ENCODE measurements at regions not wholly inside any gene's neighbourhood (a gene's known extent, or its start where the extent isn't known, plus 50 kb on each side); places are given as distances from the start of the nearest gene placed in this dataset.
"Not testable (repeated sequence)": the region's sequence is repeated elsewhere in the genome, so short reads cannot be mapped to it uniquely, and the experiment has no call there.

DNA sequence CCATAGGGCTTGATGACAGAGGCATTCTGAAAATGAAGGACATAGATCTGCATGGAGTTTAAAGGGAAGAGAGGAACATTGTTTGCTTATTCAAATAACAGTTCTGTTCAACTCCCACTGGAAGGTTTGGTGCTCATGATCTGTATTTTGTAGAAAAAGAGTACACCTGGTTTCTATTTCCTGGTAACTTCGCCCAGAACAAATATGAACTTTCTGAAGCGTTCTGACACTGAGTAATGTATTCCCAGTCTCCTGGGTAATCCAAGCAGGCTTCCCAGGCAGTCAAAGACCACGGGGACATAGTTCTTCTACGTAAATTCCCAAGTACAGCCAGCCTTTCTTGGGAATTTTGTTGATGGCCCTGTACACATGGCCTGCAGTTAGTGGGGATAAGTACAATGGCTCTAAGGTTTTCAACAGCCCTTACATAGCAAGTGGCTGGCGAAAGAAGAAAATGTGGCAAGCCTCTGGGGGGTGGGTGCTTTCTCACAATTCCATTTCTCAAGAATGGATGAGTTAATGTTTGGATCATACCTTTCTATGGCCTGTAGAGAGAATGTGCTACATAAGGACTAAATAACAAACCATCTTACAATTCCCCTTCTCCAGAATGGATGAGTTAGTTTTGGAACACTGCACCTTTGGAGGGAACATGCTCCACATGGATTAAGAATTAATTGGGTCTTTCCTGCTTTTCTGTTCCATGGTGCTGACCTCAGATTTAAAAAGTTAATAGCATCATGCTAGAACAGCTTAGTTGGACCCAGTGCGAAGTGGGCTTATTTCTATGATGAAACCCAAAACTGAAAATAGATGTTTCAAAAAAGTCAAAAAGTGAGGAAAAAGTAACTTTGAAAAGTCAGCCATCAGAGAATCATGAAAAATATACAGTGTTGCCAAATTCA lies 52.7 kb downstream of the COL6A6 start:
- H3K27ac ChIP-seq (ENCODE audit: low read length): no peak overlapping the region
- no peak overlapping the region for H3K4me2 ChIP-seq (ENCODE audit: low read depth, low read length, poor library complexity, severe bottlenecking)
- H3K9ac ChIP-seq (ENCODE audit: low read length): no peak overlapping the region
- no peaks in the 10 kb centered on the region for H3K4me1 ChIP-seq (ENCODE audit: low read length)
- H3K36me3 ChIP-seq (ENCODE audit: insufficient read depth, low read length): no peaks in the 10 kb centered on the region
- 0 out of 2 replicates have a peak, but pooled peaks cover 3% of the 10 kb centered on the region for H3K27me3 ChIP-seq (ENCODE audit: low read length)
- no peak overlapping the region for H2AFZ ChIP-seq (ENCODE audit: low read length)
- H3K4me3 ChIP-seq (ENCODE audit: low read length): no peak overlapping the region
- H3K9me2 ChIP-seq (replicated peaks; ENCODE audit: insufficient read depth, low read length): no peaks in the 10 kb centered on the region
- no peaks in the 10 kb centered on the region for H3K79me2 ChIP-seq (ENCODE audit: low read length)
- DNase-seq: no peak
- H3K9me3 ChIP-seq (ENCODE audit: low read length): no peaks in the 10 kb centered on the region
- H4K20me1 ChIP-seq (ENCODE audit: insufficient read depth, low read depth, low read length): no peaks in the 10 kb centered on the region

DNA sequence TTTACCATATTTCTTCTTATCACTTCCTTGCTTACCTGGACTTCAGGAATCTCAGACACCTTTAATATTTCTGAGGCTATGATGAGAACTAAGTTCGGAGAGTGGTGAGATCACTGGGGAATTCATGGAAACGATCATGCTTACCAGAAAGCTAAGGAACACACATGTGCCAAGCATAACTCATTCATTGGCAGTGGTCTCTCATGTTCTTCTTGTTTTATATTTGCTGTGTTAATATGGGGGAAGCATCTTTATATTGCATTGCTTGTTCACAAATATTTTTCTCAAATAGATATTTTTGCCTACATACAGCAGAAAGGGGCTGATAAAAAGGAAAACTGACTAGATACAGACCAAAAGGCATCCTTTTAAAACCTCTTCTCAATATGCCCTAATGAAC lies 55.8 kb downstream of the COL6A6 start:
- no peaks in the 10 kb centered on the region for H3K36me3 ChIP-seq (ENCODE audit: insufficient read depth, low read length)
- DNase-seq: no peak
- no peaks in the 10 kb centered on the region for H3K27me3 ChIP-seq (ENCODE audit: low read length)
- H3K4me3 ChIP-seq (ENCODE audit: low read length): no peak overlapping the region
- no peaks in the 10 kb centered on the region for H3K9me3 ChIP-seq (ENCODE audit: low read length)
- no peaks in the 10 kb centered on the region for H4K20me1 ChIP-seq (ENCODE audit: insufficient read depth, low read depth, low read length)
- H3K9ac ChIP-seq (ENCODE audit: low read length): no peak overlapping the region
- no peaks in the 10 kb centered on the region for H3K4me1 ChIP-seq (ENCODE audit: low read length)
- no peak overlapping the region for H3K4me2 ChIP-seq (ENCODE audit: low read depth, low read length, poor library complexity, severe bottlenecking)
- H3K9me2 ChIP-seq (replicated peaks; ENCODE audit: insufficient read depth, low read length): no peaks in the 10 kb centered on the region
- no peaks in the 10 kb centered on the region for H3K79me2 ChIP-seq (ENCODE audit: low read length)
- H3K27ac ChIP-seq (ENCODE audit: low read length): no peak overlapping the region
- H2AFZ ChIP-seq (ENCODE audit: low read length): no peak overlapping the region

DNA sequence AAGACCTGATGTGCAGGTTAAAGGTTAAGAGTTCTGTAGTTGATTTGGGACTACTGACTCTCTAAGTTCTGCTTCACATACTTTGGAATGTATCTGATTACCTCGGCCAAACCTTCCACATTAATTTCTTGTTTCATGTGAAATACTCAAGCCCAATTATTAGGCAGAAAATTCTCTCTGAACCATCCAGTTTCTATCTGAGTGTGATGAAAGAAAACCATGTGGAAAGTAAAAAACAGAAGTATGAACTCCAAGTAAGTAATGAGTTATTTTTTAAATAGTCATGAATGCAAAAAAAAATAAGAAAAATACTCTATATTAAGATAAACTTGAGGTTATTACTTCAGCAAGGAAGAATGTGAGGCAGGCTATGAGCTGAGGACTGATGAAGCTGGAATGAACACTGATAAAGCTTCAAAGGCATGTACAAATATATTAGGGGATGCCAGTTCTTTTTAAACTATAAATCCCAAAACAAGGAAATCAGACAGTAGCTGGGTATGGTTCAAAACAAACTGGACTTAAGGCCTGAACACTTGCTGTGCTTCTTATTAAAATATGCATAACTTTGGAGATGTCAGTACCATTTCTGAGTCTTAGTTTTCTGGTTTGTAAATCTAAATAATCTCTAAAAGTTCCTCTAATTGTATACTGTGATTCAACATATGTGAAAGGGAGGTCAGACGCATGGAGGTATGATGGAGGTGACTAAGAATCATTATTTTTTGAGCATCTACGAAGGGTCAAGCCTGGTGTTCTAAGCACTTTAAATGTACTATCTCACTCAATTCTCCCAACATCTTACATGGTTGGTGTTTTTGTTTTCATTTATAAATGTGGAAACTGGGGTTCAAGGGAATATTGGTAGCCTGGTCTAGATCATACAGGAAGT lies 59.6 kb downstream of the COL6A6 start:
- no peaks in the 10 kb centered on the region for H3K9me3 ChIP-seq (ENCODE audit: low read length)
- H3K4me2 ChIP-seq (ENCODE audit: low read depth, low read length, poor library complexity, severe bottlenecking): no peak overlapping the region
- no peaks in the 10 kb centered on the region for H3K4me1 ChIP-seq (ENCODE audit: low read length)
- H3K79me2 ChIP-seq (ENCODE audit: low read length): no peaks in the 10 kb centered on the region
- DNase-seq: no peak
- H4K20me1 ChIP-seq (ENCODE audit: insufficient read depth, low read depth, low read length): no peaks in the 10 kb centered on the region
- no peak overlapping the region for H2AFZ ChIP-seq (ENCODE audit: low read length)
- no peak overlapping the region for H3K9ac ChIP-seq (ENCODE audit: low read length)
- no peaks in the 10 kb centered on the region for H3K27me3 ChIP-seq (ENCODE audit: low read length)
- no peaks in the 10 kb centered on the region for H3K9me2 ChIP-seq (replicated peaks; ENCODE audit: insufficient read depth, low read length)
- H3K4me3 ChIP-seq (ENCODE audit: low read length): no peak overlapping the region
- H3K36me3 ChIP-seq (ENCODE audit: insufficient read depth, low read length): no peaks in the 10 kb centered on the region
- no peak overlapping the region for H3K27ac ChIP-seq (ENCODE audit: low read length)

DNA sequence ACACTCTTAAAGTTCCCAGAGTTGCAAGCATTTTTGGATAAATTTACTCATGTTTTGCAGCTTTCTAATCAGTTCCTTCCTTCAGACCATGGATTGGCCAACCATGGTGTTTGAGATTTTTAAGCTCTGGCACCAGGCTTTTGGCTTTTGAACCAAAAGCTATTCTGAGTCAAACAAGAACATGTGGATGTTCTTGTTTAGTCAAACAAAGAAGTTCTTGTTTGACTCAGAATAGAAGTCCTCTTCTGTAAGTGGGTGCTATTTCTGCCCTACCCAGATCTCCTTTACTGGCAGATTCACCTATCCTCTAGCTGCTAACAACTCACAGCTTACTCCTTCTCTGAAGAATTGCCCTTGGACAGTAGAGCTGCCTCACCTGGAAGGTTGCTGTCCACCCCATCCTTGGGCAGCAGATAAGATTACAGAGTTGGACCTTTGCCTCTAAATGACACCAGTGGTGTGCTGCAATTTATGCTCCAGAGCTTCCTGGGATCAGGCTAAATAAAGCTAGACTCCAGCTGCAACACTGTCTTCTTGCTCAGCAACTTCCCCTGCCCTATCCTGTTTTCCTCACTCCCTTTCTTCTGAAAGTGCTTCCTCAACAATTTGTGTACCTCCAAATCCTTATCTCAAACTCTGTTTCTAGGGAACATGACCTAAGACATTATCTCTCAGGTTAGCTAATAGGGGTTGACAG lies 65.6 kb downstream of the COL6A6 start:
- H3K9me2 ChIP-seq (replicated peaks; ENCODE audit: insufficient read depth, low read length): no peaks in the 10 kb centered on the region
- no peaks in the 10 kb centered on the region for H3K27me3 ChIP-seq (ENCODE audit: low read length)
- H3K9ac ChIP-seq (ENCODE audit: low read length): no peak overlapping the region
- no peaks in the 10 kb centered on the region for H4K20me1 ChIP-seq (ENCODE audit: insufficient read depth, low read depth, low read length)
- H3K79me2 ChIP-seq (ENCODE audit: low read length): no peaks in the 10 kb centered on the region
- no peak overlapping the region for H3K27ac ChIP-seq (ENCODE audit: low read length)
- H3K4me1 ChIP-seq (ENCODE audit: low read length): no peaks in the 10 kb centered on the region
- H3K4me2 ChIP-seq (ENCODE audit: low read depth, low read length, poor library complexity, severe bottlenecking): no peak overlapping the region
- H3K36me3 ChIP-seq (ENCODE audit: insufficient read depth, low read length): no peaks in the 10 kb centered on the region
- H3K4me3 ChIP-seq (ENCODE audit: low read length): no peak overlapping the region
- H2AFZ ChIP-seq (ENCODE audit: low read length): no peak overlapping the region
- no peak for DNase-seq
- no peaks in the 10 kb centered on the region for H3K9me3 ChIP-seq (ENCODE audit: low read length)

DNA sequence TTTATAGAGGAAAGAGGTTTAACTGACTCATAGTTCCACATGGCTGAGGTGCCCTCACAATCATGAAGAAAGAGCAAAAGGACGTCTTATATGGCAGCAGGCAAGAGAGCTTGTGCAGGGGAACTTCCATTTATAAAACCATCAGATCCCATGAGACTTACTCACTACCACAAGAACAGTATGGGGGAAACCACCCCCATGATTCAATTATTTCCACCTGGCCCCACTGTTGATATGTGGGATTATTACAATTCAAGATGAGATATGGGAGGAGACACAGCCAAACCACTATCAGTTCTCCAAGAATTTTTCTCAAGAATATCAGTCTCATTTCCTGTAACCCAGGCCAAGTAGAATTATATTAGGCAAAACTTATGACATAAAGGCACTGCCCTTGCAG lies 77.8 kb downstream of the COL6A6 start:
- not testable (repeated sequence) for H3K27ac ChIP-seq (ENCODE audit: low read length); H3K9ac ChIP-seq (ENCODE audit: low read length); H3K27me3 ChIP-seq (ENCODE audit: low read length); H3K36me3 ChIP-seq (ENCODE audit: insufficient read depth, low read length); H3K79me2 ChIP-seq (ENCODE audit: low read length); H2AFZ ChIP-seq (ENCODE audit: low read length); H3K9me3 ChIP-seq (ENCODE audit: low read length); H4K20me1 ChIP-seq (ENCODE audit: insufficient read depth, low read depth, low read length); H3K4me2 ChIP-seq (ENCODE audit: low read depth, low read length, poor library complexity, severe bottlenecking); H3K4me3 ChIP-seq (ENCODE audit: low read length); H3K4me1 ChIP-seq (ENCODE audit: low read length); H3K9me2 ChIP-seq (replicated peaks; ENCODE audit: insufficient read depth, low read length); DNase-seq

DNA sequence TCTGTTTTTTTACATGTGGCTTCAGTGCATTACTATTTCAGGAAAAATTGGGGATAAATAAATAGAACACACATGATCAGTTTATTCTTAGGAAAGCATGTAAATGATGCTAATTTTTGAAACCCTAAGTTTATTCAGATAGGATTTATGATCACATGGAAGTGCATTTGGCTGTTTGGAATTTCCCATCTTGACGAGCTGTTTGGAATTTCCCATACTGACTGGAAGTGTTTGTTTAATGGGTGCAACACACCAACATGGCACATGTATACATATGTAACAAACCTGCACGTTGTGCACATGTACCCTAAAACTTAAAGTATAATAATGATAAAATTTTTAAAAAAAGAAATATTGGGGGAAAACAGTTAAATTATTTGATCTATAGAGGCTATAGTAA lies 79.5 kb downstream of the COL6A6 start:
- H3K9me3 ChIP-seq (ENCODE audit: low read length): no peaks in the 10 kb centered on the region
- no peak for DNase-seq
- peaks cover 6% of the 10 kb centered on the region for H3K4me1 ChIP-seq (ENCODE audit: low read length)
- no peak overlapping the region for H3K4me3 ChIP-seq (ENCODE audit: low read length)
- no peak overlapping the region for H3K27ac ChIP-seq (ENCODE audit: low read length)
- no peaks in the 10 kb centered on the region for H3K79me2 ChIP-seq (ENCODE audit: low read length)
- H3K36me3 ChIP-seq (ENCODE audit: insufficient read depth, low read length): no peaks in the 10 kb centered on the region
- H3K27me3 ChIP-seq (ENCODE audit: low read length): no peaks in the 10 kb centered on the region
- H3K9ac ChIP-seq (ENCODE audit: low read length): no peak overlapping the region
- no peak overlapping the region for H2AFZ ChIP-seq (ENCODE audit: low read length)
- no peak overlapping the region for H3K4me2 ChIP-seq (ENCODE audit: low read depth, low read length, poor library complexity, severe bottlenecking)
- no peaks in the 10 kb centered on the region for H4K20me1 ChIP-seq (ENCODE audit: insufficient read depth, low read depth, low read length)
- H3K9me2 ChIP-seq (replicated peaks; ENCODE audit: insufficient read depth, low read length): no peaks in the 10 kb centered on the region

DNA sequence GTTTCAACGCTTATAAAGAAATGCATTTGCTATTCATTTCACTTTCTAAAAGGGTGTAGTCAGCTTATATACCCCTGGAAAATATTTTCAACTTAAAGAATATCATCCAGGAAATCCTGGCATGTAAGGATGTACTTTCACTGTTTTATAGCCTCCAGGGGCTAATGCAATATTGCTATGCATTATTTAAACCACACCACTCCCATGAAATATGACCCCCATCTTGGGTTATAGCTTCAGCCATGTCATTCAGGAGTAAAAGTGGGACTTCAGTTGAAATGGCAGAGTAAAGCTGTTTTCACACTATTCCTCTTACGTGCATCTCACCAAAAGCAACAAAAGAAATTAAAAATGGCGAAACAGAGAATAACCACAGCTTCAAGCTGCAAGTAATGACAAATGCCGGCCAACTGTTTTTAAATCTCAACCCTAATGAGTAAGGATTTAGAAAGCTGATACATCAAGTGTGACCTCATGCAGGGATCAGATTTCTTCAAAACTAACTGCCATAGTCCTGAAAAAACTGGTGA lies 84.5 kb downstream of the COL6A6 start:
- H2AFZ ChIP-seq (ENCODE audit: low read length): no peak overlapping the region
- no peak overlapping the region for H3K9ac ChIP-seq (ENCODE audit: low read length)
- no peaks in the 10 kb centered on the region for H3K36me3 ChIP-seq (ENCODE audit: insufficient read depth, low read length)
- no peak for DNase-seq
- no peaks in the 10 kb centered on the region for H4K20me1 ChIP-seq (ENCODE audit: insufficient read depth, low read depth, low read length)
- no peak overlapping the region for H3K27ac ChIP-seq (ENCODE audit: low read length)
- H3K9me2 ChIP-seq (replicated peaks; ENCODE audit: insufficient read depth, low read length): no peaks in the 10 kb centered on the region
- no peaks in the 10 kb centered on the region for H3K9me3 ChIP-seq (ENCODE audit: low read length)
- no peaks in the 10 kb centered on the region for H3K4me1 ChIP-seq (ENCODE audit: low read length)
- no peak overlapping the region for H3K4me3 ChIP-seq (ENCODE audit: low read length)
- H3K79me2 ChIP-seq (ENCODE audit: low read length): no peaks in the 10 kb centered on the region
- no peak overlapping the region for H3K4me2 ChIP-seq (ENCODE audit: low read depth, low read length, poor library complexity, severe bottlenecking)
- H3K27me3 ChIP-seq (ENCODE audit: low read length): no peaks in the 10 kb centered on the region

DNA sequence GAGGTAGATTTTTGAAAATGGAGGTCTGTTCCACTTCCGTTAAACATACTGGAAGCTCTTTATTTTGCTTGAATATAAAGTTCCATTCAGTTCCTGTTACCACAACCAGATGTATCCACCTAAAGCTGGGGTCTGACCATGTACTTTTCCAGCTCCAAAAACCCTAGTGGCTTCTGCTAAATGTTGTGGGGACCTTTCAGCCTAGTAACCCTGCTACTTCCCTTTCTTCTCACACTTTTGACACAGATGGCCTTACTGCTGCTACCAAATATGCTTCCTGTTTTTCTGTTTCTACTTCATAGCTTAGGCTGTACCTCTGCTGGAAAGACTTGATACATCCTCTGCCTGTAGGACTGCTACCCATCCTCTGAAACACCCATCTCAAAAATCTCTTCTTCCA lies 87.8 kb downstream of the COL6A6 start:
- DNase-seq: peak; percentile 49
- Histone ChIP-seq H3K4me1 (ENCODE audit: low read length) (no peaks in the 10 kb centered on the region), H3K4me3 (ENCODE audit: low read length) (no peak overlapping the region), H3K9me2 (replicated peaks; ENCODE audit: insufficient read depth, low read length) (no peaks in the 10 kb centered on the region), H3K9me3 (ENCODE audit: low read length) (peaks cover 4% of the 10 kb centered on the region), H3K27me3 (ENCODE audit: low read length) (no peaks in the 10 kb centered on the region), H3K9ac (ENCODE audit: low read length) (no peak overlapping the region), H2AFZ (ENCODE audit: low read length) (no peak overlapping the region), H3K27ac (ENCODE audit: low read length) (no peak overlapping the region), H3K36me3 (ENCODE audit: insufficient read depth, low read length) (no peaks in the 10 kb centered on the region), H3K79me2 (ENCODE audit: low read length) (no peaks in the 10 kb centered on the region), H3K4me2 (ENCODE audit: low read depth, low read length, poor library complexity, severe bottlenecking) (no peak overlapping the region), H4K20me1 (ENCODE audit: insufficient read depth, low read depth, low read length) (no peaks in the 10 kb centered on the region)

Measured in Karpas-422 (cell line).